Fibroblast of skin of abdomen (primary cell): ENCODE measurements at regions not wholly inside any gene's neighbourhood (a gene's known extent, or its start where the extent isn't known, plus 50 kb on each side); places are given as distances from the start of the nearest gene placed in this dataset.
"Not testable (repeated sequence)": the region's sequence is repeated elsewhere in the genome, so short reads cannot be mapped to it uniquely, and the experiment has no call there.

Experiments used
- DNase-seq: peaks from one replicate; pipeline ENCODE4 v3.0.0-alpha.2; 2013

- DNase-seq, result no peak
Observed at GRCh38 chr15:55126111-55126510, 70.6 kb downstream of the RSL24D1 start.

GRCh38 chr15:55124616-55125015 lies 72.1 kb downstream of the RSL24D1 start:
- no peak for DNase-seq

GRCh38 chr15:55118344-55118870 lies 78.3 kb downstream of the RSL24D1 start:
- DNase-seq, result no peak

GRCh38 chr15:55116636-55117035 lies 80.1 kb downstream of the RSL24D1 start:
- DNase-seq, result no peak

- no peak for DNase-seq
Observed at GRCh38 chr15:55113736-55114135, 83.0 kb downstream of the RSL24D1 start.

GRCh38 chr15:55112706-55113105 lies 84.0 kb downstream of the RSL24D1 start:
- DNase-seq, result no peak

GRCh38 chr15:55110446-55110845 lies 86.3 kb downstream of the RSL24D1 start:
- no peak for DNase-seq

- DNase-seq, result peak; percentile 18
Observed at GRCh38 chr15:55108858-55109518, 87.8 kb downstream of the RSL24D1 start.

- DNase-seq, result no peak
Observed at GRCh38 chr15:55108448-55108847, 88.3 kb downstream of the RSL24D1 start.

- no peak for DNase-seq
Observed at GRCh38 chr15:55106155-55106554, 90.6 kb downstream of the RSL24D1 start.

- no peak for DNase-seq
Observed at GRCh38 chr15:55094136-55094535, 102.6 kb downstream of the RSL24D1 start.

GRCh38 chr15:55088207-55088606 lies 108.5 kb downstream of the RSL24D1 start:
- DNase-seq, result no peak

GRCh38 chr15:55084673-55085072 lies 112.1 kb downstream of the RSL24D1 start:
- DNase-seq, result no peak

GRCh38 chr15:55084216-55084615 lies 112.5 kb downstream of the RSL24D1 start:
- no peak for DNase-seq

GRCh38 chr15:55077052-55077451 lies 119.7 kb downstream of the RSL24D1 start:
- not testable (repeated sequence) for DNase-seq

- no peak for DNase-seq
Observed at GRCh38 chr15:55074431-55074830, 122.3 kb downstream of the RSL24D1 start.

- not testable (repeated sequence) for DNase-seq
Observed at GRCh38 chr15:55063970-55064369, 132.8 kb downstream of the RSL24D1 start.

- no peak for DNase-seq
Observed at GRCh38 chr15:55060836-55061235, 135.9 kb downstream of the RSL24D1 start.

- DNase-seq, result no peak
Observed at GRCh38 chr15:55056500-55056899, 140.2 kb downstream of the RSL24D1 start.

- no peak for DNase-seq
Observed at GRCh38 chr15:55044162-55044561, 152.6 kb downstream of the RSL24D1 start.

- no peak for DNase-seq
Observed at GRCh38 chr15:55037071-55037470, 159.7 kb downstream of the RSL24D1 start.

GRCh38 chr15:55035749-55036148 lies 161.0 kb downstream of the RSL24D1 start:
- no peak for DNase-seq

- no peak for DNase-seq
Observed at GRCh38 chr15:55033574-55033973, 163.2 kb downstream of the RSL24D1 start.

- no peak for DNase-seq
Observed at GRCh38 chr15:55031727-55032126, 165.0 kb downstream of the RSL24D1 start.

- no peak for DNase-seq
Observed at GRCh38 chr15:55026381-55026780, 170.4 kb downstream of the RSL24D1 start.
